GM21360 (cell line): ENCODE measurements at regions not wholly inside any gene's neighbourhood (a gene's known extent, or its start where the extent isn't known, plus 50 kb on each side); places are given as distances from the start of the nearest gene placed in this dataset.
A peak's percentile ranks its signal among the peaks of the same experiment; 100 is the strongest.

Experiments
- ATAC-seq: cut with Tn5 transposase; IDR thresholded peaks from one replicate; pipeline ENCODE4 v1.9.1; 2021; ENCODE audit warnings: mild to moderate bottlenecking, moderate library complexity; ENCODE audit not compliant: unreplicated experiment

DNA sequence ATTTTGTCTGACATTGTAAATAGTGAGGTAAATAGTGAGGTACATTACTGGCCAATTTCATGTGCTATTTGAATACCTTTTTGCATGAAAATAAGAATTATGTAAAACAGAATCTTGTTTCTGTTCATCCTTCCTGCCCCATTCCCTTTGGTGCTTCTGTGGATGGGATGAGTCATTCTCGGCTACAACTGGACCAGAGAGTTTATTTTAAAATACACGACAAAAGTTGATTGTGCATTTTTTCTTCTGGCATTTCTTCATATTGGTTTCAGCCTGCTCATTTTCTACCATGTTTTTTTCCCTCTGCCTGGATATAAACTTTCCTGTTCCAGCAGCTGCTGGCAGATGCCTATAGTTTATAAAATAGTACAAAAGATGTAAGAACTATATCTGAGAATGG lies 107.5 kb downstream of the CYSLTR2 start:
- ATAC-seq: no peak

DNA sequence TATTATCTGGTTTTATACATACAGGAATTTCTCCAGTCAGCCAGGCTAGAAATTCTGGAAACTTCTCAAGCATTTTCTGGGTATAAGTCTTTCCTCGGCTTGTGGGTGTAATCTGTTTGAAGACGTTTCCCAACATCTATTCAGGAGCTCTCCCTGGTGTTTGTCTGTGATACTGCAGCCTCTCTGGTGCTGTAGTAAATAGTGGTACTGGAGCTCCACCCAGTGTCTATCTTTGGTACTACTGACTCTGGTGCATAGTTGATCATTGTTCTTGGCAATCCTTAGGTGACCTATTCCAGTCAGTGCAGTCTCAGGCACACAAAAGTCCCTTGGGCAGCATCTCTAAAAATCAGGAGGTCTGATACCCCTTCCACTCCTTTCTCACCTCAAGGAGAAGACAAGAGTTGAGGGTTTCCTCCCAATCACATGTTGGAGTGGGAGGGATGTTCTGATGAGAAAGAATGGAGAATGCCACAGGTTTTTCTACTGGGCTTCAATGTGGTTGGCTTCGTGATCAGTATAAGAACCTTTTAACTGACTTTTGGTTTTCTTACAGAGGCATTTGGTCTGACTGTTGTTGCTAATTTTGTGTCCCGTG lies 115.5 kb downstream of the CYSLTR2 start:
- ATAC-seq: peak; percentile 98

DNA sequence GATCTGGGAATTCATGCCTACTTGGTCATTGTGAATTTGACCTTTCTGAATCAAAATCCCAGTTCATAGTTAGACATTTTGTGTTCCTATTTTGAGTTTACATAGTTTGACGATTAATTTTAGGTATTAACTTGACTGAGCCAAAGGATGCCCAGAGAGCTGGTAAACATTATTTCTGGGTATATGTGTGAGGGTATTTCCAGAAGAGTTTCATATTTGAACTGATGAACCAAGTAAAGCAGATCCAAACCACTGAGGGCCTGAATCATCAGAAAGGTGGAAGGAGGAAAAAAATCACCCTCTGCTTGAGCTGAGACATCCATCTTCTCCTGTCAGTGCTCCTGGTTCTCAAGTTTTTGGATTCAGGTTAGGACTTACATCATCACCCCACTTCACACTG lies 116.6 kb downstream of the CYSLTR2 start:
- no peak for ATAC-seq

DNA sequence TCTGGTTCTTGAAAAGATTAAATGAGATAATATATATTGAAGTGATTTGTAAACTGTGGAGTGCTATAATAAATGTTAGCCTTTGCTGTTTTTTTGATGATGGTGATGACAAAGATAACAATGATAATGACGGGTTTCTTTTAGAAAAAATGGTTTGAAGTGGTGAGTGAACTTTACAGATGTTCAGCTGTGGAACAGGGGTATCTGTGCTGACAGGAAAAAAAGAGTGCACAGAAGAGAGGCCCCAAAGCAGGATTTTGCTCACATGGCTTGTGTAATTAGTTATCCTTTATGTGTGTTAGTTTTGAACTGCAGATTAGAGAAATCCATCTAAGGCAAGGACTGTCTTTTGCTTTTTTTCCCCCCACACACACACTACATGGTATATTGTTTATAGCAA lies 119.2 kb downstream of the CYSLTR2 start:
- no peak for ATAC-seq

DNA sequence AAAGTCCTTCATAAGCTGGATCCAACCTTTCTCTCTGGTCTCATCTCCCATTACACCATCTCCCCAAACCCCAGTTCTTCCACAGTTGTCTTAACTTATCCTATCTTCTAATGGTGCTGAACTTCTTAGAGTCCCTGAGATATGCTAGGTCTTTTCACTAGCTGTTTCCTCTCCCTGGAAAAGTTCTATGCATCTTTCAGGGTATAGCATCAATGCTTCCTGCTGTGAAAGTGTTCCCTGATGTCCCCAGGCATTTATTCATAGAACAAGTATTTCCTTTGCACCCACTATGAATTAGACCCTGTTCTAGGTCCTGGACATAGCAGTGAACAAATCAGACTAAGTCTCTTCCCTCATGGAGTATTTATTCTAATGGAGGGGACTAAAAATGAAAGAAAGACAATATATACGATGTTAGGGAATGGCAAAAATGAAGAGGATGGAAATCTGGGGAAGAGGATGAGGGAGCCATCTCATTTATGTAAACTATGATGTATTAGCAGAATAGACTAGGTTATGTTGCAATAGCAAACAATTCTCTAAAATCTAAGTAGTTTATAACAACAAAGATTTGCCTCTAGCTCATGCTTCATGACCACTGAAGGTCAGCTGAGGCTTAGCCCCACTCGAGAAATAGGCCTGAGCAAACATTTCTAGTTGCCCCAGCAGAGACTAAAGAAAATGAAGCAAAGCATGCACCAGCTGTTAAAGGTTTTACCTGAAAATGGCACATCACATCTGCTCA lies 120.0 kb downstream of the CYSLTR2 start:
- no peak for ATAC-seq

DNA sequence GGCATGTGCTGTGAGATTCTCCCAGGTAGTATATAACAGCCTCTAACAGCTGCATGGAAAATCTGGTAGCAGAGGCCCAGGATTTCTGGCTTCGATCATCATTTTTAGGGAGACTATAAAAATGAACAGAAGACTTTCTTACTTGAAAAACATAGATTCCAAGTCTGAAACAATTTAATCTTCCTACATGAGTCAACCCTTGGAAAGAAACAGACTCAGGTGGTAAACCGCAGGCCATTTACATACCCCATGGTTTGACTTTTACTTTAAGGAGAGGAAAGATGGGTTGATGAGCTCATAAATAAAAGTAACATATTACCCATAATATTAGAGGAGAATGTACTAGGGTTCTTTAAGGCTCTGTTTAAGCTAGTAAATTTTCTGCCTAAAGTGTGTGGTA lies 121.6 kb downstream of the CYSLTR2 start:
- ATAC-seq: no peak

DNA sequence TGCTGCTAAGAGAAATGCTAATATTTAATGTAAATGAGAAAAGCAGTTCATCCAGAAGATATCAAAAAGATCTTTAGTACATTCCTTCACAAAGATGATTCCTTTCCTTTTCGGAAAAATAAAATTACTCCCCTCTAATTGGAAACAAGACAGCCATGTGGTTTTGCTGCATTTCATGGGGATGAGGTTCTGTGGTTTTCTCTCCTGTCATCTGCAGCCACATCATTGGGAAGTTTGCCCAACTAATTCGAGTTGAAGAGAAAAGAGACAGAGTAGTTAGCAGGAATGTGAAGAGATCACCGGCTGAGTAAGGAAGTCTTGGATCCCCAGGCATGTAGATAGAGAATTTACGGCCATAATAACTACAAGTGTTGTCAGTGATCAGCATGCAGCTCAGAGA lies 122.1 kb downstream of the CYSLTR2 start:
- ATAC-seq: no peak

DNA sequence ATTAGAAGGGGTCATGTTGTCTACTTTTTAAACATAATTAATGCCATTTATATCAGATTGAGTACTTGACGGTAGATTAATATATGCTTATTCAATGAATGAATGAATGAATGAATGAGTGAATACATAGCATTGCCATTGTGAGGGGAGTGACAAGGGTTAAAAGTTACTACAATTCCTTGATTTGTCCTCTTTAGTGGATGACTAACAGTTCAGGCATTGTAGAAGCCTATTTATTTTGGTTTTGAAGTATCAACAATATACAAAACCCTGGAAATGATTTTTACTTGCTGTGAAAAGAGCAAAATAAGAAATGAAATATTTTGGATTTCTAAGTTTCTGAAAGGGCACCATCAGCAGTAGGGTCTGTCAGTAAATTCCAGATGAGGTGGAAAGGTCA lies 122.7 kb downstream of the CYSLTR2 start:
- no peak for ATAC-seq

GRCh38 chr13:48778610-48779009 lies 124.9 kb downstream of the CYSLTR2 start:
- no peak for ATAC-seq

GRCh38 chr13:48780713-48781341 lies 127.1 kb downstream of the CYSLTR2 start:
- no peak for ATAC-seq

DNA sequence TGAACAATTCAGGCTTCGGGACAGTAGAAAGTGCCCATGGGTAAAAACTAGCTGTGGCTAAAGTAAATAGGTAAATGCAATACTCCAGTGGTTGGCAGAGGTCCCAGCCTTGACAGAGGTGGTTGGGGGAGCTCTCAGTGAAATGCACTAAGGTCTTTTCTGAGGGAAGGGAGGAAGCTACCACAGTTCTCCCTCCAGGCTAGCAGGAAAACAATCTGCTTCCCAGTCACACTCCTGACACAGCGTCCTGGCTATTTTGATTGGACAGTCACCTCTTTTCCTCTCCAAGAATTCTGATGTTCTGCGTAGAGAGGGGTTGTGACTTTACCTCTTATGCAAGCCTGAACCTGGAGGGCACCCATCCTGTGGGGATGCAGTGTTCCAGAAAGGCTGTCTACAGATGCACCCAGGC lies 128.7 kb downstream of the CYSLTR2 start:
- no peak for ATAC-seq

DNA sequence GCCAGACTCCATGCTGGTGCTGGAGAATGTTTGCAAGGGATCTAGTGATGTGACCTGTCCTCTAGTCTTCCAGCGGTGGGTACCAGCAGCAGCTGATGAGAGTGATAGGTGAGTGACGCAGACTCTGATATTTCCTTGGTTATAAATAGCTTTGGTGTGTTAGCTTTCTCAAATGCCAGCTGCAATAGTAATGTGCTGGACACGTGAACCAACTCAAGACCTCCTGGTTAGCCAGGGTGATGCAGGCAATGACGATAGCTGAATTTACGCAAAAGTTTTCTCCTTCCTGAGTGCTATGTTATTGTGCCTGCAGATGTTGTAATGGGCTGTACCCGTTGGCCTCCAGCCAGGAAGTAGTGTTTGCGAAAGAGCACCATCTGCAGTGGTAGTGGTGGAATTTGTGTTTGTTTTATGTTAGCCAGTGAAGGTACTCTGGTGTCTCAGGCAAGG lies 129.5 kb downstream of the CYSLTR2 start:
- no peak for ATAC-seq

- no peak for ATAC-seq
Measured at GRCh38 chr13:48783695-48784230, 130.0 kb downstream of the CYSLTR2 start.

GRCh38 chr13:48784916-48785548 lies 131.3 kb downstream of the CYSLTR2 start:
- no peak for ATAC-seq

DNA sequence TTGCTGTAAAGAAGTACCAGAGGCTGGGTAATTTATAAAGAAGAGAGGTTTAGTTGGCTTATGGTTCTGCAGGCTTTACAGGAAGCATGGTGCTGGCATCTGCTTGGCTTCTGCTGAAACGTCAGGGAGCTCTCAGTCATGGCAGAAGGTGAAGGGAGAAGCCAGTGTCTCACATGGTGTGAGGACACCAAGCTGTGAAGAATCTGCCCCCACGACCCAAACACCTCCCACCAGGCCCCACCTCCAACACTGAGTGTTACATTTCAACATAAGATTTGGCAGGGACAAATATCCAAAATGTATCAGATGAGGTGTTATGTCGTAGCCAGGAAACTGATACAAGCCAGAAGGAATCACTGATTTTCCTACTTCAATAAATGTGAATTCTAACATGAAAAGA lies 136.5 kb downstream of the CYSLTR2 start:
- ATAC-seq: no peak

- no peak for ATAC-seq
Measured at GRCh38 chr13:48790966-48791365, 137.2 kb downstream of the CYSLTR2 start.

- ATAC-seq: no peak
Measured at GRCh38 chr13:48797127-48797526, 143.4 kb downstream of the CYSLTR2 start.

- ATAC-seq: no peak
Measured at GRCh38 chr13:48797761-48798160, 144.0 kb downstream of the CYSLTR2 start.

DNA sequence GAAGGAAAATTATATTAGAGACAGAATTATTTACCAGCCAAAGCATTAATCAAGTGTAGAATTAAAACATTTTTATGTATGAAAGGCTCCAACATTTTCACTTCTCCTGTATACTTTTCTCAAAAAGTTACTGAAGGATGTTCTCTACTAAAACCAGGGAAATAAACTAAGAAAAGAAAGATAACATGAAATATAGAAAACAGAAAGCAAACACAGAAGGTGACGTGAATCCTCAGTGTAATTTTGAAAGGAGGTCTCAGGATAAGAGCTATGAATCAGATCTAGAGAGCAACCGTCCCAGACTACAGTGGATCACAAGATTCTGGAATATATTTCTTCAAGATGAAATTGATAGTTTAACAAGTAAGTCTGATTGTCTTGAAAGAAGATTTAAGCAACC lies 144.5 kb downstream of the CYSLTR2 start:
- ATAC-seq: no peak

GRCh38 chr13:48801255-48801654 lies 147.5 kb downstream of the CYSLTR2 start:
- ATAC-seq: no peak

- no peak for ATAC-seq
Measured at GRCh38 chr13:48804821-48805601, 151.3 kb downstream of the CYSLTR2 start.
